Caco-2 (cell line): ENCODE measurements at regions not wholly inside any gene's neighbourhood (a gene's known extent, or its start where the extent isn't known, plus 50 kb on each side); places are given as distances from the start of the nearest gene placed in this dataset.

ENCODE experiments used
- BruUV-seq: library from RNA; stranded (reverse); fragments of 400-500 nt; replicated peaks from 2 replicates; lab custom pipeline; 2021; lab: Mats Ljungman, UMichigan
- CTCF ChIA-PET: fragments of 300-600 bp; sonication (Branson Sonifier 250); formaldehyde crosslinking; loops from one replicate; lab custom pipeline; 2022; ENCODE audit warnings: antibody characterized with exemption; lab: Charles Lee
- POLR2A ChIA-PET: fragments of 300-600 bp; sonication (Branson Sonifier 250); formaldehyde crosslinking; loops from one replicate; lab custom pipeline; 2022; ENCODE audit warnings: antibody characterized with exemption; lab: Charles Lee
- DNase-seq, 2 experiments: peaks; one replicate each; pipeline versions ENCODE4 v3.0.0 to v3.0.0-alpha.2; 2020 to 2022
- H3K27me3 ChIP-seq: replicated peaks from 2 replicates; pipeline ENCODE4 v1.6.0; 2011; ENCODE audit warnings: low read length; ENCODE audit not compliant: control insufficient read depth, insufficient read depth
- H3K36me3 ChIP-seq: 2 replicates; pipeline ENCODE4 v1.5.1; 2011; ENCODE audit warnings: low read length; ENCODE audit not compliant: control insufficient read depth, insufficient read depth
- H3K4me1 ChIP-seq: fragments of 250-450 bp; sonication (Bioruptor Pico); 2 replicates; pipeline ENCODE4 v1.5.1; 2020; ENCODE audit warnings: mild to moderate bottlenecking
- H3K4me3 ChIP-seq: 2 replicates; pipeline ENCODE4 v1.5.1; 2011; ENCODE audit warnings: low read depth, mild to moderate bottlenecking, control low read depth, low read length
- H3K9me3 ChIP-seq: fragments of 250-450 bp; sonication (Bioruptor Pico); 2 replicates; pipeline ENCODE4 v1.5.1; 2020; ENCODE audit warnings: mild to moderate bottlenecking, moderate library complexity
- H3K27ac Mint-ChIP-seq: one replicate; pipeline ENCODE4 v1.8.0; 2022; ENCODE audit warnings: mixed read lengths; ENCODE audit not compliant: unreplicated experiment
- H3K27me3 Mint-ChIP-seq: one replicate; pipeline ENCODE4 v1.8.0; 2022; ENCODE audit warnings: mixed read lengths; ENCODE audit not compliant: insufficient read depth, unreplicated experiment
- H3K36me3 Mint-ChIP-seq: one replicate; pipeline ENCODE4 v1.8.0; 2022; ENCODE audit warnings: mild to moderate bottlenecking, mixed read lengths; ENCODE audit not compliant: insufficient read depth, unreplicated experiment
- H3K4me1 Mint-ChIP-seq: one replicate; pipeline ENCODE4 v1.8.0; 2022; ENCODE audit warnings: low read depth, mixed read lengths; ENCODE audit not compliant: unreplicated experiment
- H3K4me3 Mint-ChIP-seq: one replicate; pipeline ENCODE4 v1.8.0; 2022; ENCODE audit warnings: mild to moderate bottlenecking, moderate library complexity, mixed read lengths; ENCODE audit not compliant: unreplicated experiment
- H3K9me3 Mint-ChIP-seq: one replicate; pipeline ENCODE4 v1.8.0; 2022; ENCODE audit warnings: mixed read lengths; ENCODE audit not compliant: unreplicated experiment
- intact Hi-C: fragments of 100-400 bp; cut with micrococcal nuclease; formaldehyde crosslinking; loops from one replicate; pipeline ENCODE4 v1.10.0; 2022; ENCODE audit not compliant: unreplicated experiment
- TF ChIP-seq, protein P1 (sequence below), 2 experiments: fragments of 200-600 bp in 1 of 2; IDR thresholded peaks; 1 replicate in 1 of 2; 2 replicates in 1 of 2; pipeline versions ENCODE4 v1.5.1 to v1.8.0; 2011 to 2022; ENCODE audit warnings: antibody characterized with exemption in 1 of 2, control low read depth in 1 of 2, inconsistent platforms in 1 of 2, low read depth in 1 of 2, low read length in 1 of 2, mild to moderate bottlenecking in 1 of 2, moderate library complexity in 1 of 2; ENCODE audit not compliant: insufficient read depth in 1 of 2, severe bottlenecking in 1 of 2, unreplicated experiment in 1 of 2

DNA sequence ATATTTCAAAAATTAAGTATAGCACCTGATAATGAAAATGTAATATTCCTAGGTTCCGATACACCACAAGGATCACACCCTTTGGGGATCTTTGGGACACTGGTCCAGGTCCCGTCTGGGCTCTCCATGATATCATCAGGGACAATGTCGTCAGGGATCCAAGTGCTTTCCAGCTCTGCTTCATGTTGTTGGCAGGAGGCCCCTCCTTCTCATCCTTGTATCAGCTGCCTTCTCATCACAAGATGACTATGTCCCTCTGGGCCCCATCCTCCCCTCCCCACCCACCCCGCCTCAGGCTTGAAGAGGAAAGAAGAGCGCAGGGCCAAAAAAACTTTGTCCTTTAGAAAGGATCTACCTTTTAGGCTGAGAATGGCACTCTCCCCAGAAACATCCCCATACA, 128.3 kb upstream of the KLF3 start:
- Mint-ChIP-seq H3K4me3 (no peak overlapping the region), H3K36me3 (no peaks in the 10 kb centered on the region), H3K27ac (no peak overlapping the region), H3K4me1 (no peaks in the 10 kb centered on the region), H3K27me3 (peaks cover 3% of the 10 kb centered on the region), H3K9me3 (no peaks in the 10 kb centered on the region)
- intact Hi-C loops: no loop called here
- H3K27me3 ChIP-seq: no peaks in the 10 kb centered on the region
- no peaks in the 10 kb centered on the region for H3K9me3 ChIP-seq
- H3K36me3 ChIP-seq: no peaks in the 10 kb centered on the region
- no peak for DNase-seq
- no peak overlapping the region for H3K4me3 ChIP-seq
- ChIA-PET POLR2A (no interaction called here), CTCF (no interaction called here)
- H3K4me1 ChIP-seq: no peaks in the 10 kb centered on the region
- BruUV-seq: no TSS peak
- TF ChIP-seq, protein P1, sequence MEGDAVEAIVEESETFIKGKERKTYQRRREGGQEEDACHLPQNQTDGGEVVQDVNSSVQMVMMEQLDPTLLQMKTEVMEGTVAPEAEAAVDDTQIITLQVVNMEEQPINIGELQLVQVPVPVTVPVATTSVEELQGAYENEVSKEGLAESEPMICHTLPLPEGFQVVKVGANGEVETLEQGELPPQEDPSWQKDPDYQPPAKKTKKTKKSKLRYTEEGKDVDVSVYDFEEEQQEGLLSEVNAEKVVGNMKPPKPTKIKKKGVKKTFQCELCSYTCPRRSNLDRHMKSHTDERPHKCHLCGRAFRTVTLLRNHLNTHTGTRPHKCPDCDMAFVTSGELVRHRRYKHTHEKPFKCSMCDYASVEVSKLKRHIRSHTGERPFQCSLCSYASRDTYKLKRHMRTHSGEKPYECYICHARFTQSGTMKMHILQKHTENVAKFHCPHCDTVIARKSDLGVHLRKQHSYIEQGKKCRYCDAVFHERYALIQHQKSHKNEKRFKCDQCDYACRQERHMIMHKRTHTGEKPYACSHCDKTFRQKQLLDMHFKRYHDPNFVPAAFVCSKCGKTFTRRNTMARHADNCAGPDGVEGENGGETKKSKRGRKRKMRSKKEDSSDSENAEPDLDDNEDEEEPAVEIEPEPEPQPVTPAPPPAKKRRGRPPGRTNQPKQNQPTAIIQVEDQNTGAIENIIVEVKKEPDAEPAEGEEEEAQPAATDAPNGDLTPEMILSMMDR (IDR thresholded peaks at IDR 0.05; ENCODE audit: insufficient read depth in 1 of 2, low read depth in 1 of 2, low read length in 1 of 2, severe bottlenecking in 1 of 2, unreplicated experiment in 1 of 2): no peak

DNA sequence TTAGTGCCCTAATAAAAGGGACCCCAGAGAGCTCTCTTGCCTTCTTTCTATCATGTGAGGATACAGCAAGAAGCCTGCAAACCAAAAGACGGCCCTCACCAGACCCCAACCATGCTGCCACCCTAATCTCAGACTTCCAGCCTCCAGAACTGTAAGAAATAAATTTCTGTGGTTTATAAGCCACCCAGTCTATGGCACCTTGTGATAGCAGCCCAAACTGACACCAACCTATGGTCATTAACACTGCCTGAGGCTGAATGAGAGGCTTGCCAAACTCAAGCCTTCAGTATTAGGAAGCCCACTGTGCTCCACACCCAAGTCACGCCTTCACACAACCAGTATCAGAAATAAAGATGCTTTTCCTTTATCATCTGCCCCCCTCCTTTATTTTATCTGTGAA, 127.3 kb upstream of the KLF3 start:
- no peak overlapping the region for H3K4me3 ChIP-seq
- TF ChIP-seq, protein P1 (IDR thresholded peaks at IDR 0.05; ENCODE audit: insufficient read depth in 1 of 2, low read depth in 1 of 2, low read length in 1 of 2, severe bottlenecking in 1 of 2, unreplicated experiment in 1 of 2): no peak
- no peaks in the 10 kb centered on the region for H3K36me3 ChIP-seq
- Mint-ChIP-seq H3K27me3 (peaks cover 3% of the 10 kb centered on the region), H3K9me3 (no peaks in the 10 kb centered on the region), H3K4me3 (no peak overlapping the region), H3K36me3 (no peaks in the 10 kb centered on the region), H3K4me1 (no peaks in the 10 kb centered on the region), H3K27ac (no peak overlapping the region)
- POLR2A ChIA-PET: no interaction called here
- H3K9me3 ChIP-seq: no peaks in the 10 kb centered on the region
- intact Hi-C loops: no loop called here
- DNase-seq: no peak
- H3K4me1 ChIP-seq: no peaks in the 10 kb centered on the region
- CTCF ChIA-PET: no interaction called here
- H3K27me3 ChIP-seq: no peaks in the 10 kb centered on the region
- BruUV-seq: no TSS peak

DNA sequence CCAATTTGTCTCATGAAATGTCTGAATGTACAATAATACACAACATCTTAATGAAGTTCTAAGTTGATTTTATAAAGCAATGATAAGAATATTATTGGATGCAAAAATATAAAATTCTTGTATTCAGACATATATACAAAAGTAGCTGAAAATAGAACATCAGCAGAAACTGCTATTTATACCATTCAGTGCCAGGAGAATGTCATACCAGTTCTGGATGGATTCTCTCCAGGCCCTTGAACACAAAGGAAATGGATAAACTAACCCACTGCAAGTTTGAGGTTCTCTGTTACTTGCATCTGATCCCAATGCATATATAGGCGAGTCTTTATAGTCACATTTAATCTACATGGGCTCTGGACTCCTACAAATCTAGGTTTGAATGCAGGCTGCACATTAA, 126.3 kb upstream of the KLF3 start:
- H3K4me3 ChIP-seq: no peak overlapping the region
- ChIA-PET CTCF (no interaction called here), POLR2A (no interaction called here)
- intact Hi-C loops: no loop called here
- no peaks in the 10 kb centered on the region for H3K27me3 ChIP-seq
- H3K4me3 Mint-ChIP-seq: no peak overlapping the region
- H3K36me3 Mint-ChIP-seq: no peaks in the 10 kb centered on the region
- H3K9me3 ChIP-seq: no peaks in the 10 kb centered on the region
- H3K36me3 ChIP-seq: no peaks in the 10 kb centered on the region
- TF ChIP-seq, protein P1 (IDR thresholded peaks at IDR 0.05; ENCODE audit: insufficient read depth in 1 of 2, low read depth in 1 of 2, low read length in 1 of 2, severe bottlenecking in 1 of 2, unreplicated experiment in 1 of 2): no peak
- H3K4me1 ChIP-seq: no peaks in the 10 kb centered on the region
- H3K27ac Mint-ChIP-seq: no peak overlapping the region
- DNase-seq: no peak
- H3K9me3 Mint-ChIP-seq: no peaks in the 10 kb centered on the region
- no TSS peak for BruUV-seq
- H3K4me1 Mint-ChIP-seq: no peaks in the 10 kb centered on the region
- peaks cover 3% of the 10 kb centered on the region for H3K27me3 Mint-ChIP-seq
